GM12875 (cell line): ENCODE measurements at regions not wholly inside any gene's neighbourhood (a gene's known extent, or its start where the extent isn't known, plus 50 kb on each side); places are given as distances from the start of the nearest gene placed in this dataset.

Experiments used
- H3K4me3 ChIP-seq: one replicate; pipeline ENCODE4 v1.5.1; 2011; ENCODE audit warnings: low read depth, low read length, control low read depth
- TF ChIP-seq, protein P1 (sequence below): IDR thresholded peaks from 2 replicates; pipeline ENCODE4 v1.5.1; 2011; ENCODE audit warnings: low read depth, mild to moderate bottlenecking, control low read depth, inconsistent platforms, low read length, moderate library complexity, borderline replicate concordance; ENCODE audit not compliant: insufficient read depth

DNA sequence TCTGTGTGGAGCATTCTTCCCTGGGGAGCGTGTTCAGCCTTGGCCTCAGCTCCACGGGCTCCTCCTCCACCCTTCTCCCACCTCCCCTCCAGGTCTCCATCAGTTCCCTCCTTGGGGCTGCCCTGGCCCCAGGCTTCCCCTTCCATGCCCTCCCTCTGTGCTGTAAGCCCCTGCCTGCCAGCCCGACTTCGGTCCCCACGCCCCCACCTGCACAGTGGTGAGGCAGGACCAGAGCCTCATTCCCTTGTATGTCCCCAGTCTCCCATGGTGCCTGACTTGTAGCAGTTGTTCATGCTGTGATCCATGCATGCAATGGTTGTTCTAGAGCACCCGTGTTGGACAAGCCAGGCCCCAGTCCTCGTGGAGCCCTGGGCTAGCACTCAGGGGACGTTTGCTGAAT, 199.4 kb downstream of the RBFOX3 start:
- H3K4me3 ChIP-seq: no peak overlapping the region
- TF ChIP-seq, protein P1, sequence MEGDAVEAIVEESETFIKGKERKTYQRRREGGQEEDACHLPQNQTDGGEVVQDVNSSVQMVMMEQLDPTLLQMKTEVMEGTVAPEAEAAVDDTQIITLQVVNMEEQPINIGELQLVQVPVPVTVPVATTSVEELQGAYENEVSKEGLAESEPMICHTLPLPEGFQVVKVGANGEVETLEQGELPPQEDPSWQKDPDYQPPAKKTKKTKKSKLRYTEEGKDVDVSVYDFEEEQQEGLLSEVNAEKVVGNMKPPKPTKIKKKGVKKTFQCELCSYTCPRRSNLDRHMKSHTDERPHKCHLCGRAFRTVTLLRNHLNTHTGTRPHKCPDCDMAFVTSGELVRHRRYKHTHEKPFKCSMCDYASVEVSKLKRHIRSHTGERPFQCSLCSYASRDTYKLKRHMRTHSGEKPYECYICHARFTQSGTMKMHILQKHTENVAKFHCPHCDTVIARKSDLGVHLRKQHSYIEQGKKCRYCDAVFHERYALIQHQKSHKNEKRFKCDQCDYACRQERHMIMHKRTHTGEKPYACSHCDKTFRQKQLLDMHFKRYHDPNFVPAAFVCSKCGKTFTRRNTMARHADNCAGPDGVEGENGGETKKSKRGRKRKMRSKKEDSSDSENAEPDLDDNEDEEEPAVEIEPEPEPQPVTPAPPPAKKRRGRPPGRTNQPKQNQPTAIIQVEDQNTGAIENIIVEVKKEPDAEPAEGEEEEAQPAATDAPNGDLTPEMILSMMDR: no peak

DNA sequence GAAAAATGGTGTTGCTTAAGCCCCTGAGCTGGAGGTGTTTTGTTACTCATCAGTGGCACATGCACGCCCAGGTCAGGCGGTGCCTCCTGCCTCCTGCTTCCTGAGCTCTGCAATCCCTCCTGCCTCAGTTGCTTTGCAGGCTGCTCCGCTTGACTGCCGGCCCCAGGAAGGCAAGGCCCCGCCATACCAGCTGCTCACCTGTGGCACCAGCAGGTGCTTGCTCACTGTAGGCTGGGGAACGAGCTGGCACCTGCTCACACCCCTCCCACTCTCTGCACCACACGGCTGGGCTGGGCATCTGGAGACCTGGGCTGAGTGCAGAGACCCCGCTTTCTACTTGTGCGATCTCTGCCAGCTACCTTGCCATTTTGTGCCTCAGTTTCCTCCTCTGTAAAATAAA, 200.2 kb downstream of the RBFOX3 start:
- no peak overlapping the region for H3K4me3 ChIP-seq
- TF ChIP-seq, protein P1: no peak

DNA sequence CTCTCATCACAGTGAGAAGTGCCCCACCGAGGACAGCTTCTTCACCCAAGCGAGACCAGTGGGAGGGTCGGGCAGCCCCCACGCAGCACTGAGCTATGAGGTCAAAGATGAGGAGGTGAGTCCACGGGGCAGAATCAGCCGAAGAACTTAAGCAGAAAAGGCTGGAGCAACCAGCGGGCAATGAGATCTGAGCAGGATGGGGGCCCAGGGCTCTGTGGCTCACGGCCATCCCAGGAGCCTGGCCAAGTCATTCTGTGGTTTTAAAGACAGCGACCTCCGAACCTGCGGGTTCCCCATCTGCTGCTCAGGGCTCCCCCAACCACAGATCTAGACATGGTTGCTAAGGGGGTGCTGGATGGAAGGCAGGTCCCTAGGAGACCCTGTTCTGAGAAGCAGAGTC, 202.6 kb downstream of the RBFOX3 start:
- no peak overlapping the region for H3K4me3 ChIP-seq
- TF ChIP-seq, protein P1: no peak

DNA sequence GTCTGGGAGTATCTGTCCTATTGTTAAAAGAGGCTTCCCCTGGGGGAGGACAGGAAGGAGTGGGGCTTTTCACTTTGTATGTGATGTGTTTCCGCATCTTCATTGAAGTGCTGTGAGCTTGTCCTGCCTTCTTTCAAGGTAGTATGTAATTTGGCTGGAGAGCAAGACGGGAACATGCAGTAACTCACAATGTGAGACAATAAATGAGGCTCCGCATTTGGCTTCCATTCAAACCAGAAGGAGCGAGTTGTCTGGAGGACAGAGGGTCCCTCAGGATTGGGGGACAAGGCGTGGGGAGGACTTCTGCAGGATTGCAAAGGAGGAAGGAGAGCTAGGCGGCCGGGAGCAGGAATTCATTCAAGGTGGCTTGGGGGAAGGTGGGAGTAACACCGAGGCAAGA, 203.5 kb downstream of the RBFOX3 start:
- no peak overlapping the region for H3K4me3 ChIP-seq
- TF ChIP-seq, protein P1: no peak

DNA sequence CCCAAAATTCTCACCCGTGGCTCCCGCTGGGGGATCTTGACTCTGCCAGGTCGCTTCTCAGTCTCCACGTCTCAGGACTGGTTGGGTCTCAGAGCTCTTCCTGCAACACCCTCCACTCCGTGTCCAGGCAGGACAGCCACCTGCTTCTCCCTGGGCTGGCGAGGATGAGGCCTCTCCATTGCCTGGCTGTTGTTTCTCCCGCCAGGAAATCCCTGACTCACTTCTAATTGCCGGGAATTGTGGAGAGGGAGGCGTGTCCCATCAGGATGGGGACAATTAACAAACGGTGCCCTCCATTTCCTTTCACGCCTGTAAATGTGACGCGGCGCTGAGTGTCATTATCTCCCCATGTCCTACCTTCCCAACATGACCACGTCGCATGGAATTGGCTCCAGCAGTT, 204.5 kb downstream of the RBFOX3 start:
- TF ChIP-seq, protein P1: no peak
- no peak overlapping the region for H3K4me3 ChIP-seq

DNA sequence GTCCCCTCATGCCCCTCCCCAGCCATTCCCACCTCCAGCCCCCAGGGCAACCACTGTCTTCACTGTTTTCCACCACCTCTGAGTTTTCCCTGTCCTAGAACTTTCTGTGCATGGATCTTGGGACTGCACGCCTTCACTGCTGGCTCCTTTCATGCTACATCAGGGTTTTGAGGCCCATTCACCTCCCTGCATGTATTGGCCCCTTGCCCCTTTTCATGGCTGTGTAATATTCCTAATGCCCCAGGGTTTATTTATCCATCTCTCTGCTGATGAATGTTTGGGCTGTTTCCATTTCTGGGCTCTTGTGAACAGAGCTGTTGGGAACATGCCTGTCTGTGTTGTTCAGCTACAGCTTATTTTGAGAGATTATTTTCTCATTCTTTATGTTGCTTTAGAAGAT, 205.0 kb downstream of the RBFOX3 start:
- TF ChIP-seq, protein P1: no peak
- no peak overlapping the region for H3K4me3 ChIP-seq

DNA sequence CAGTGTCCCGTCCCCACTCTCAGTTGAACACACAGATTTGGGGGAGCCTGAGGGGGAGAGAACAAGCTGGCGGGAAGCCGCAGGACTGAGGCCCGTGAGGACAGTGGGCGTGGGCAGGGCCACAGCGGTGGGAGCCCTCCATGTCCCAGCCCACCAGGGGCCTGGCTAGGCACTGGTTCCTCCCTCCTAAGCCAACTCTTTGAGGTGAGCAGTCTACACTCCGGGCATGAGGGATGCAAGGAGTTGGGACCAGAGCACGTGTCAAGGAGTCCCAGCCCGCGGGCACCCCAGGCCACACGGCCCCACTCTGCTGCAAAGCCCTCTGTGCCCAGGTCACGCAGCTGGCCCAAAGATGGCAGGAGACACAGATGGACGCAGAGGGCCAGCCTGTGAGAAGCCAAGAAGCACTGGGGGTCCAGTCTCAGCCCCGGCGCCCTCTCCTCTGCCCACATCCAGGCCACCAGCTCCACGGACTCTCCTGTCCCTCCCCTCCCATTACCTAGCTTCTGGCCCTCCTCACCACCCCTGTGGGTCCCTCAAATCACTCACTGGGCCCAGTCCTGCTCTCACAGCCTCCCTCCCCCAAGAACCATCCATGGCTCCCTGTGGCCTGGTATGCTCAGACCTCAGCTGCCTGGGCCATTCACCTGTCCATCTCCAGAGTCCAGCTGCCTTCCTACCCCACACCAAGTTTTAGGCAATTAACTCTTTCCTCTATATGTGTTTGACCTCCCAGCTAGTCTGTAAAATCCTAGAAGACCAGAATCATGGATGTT, 206.5 kb downstream of the RBFOX3 start:
- H3K4me3 ChIP-seq: no peak overlapping the region
- TF ChIP-seq, protein P1: no peak
